LHCN-M2 (cell line): ENCODE measurements at regions not wholly inside any gene's neighbourhood (a gene's known extent, or its start where the extent isn't known, plus 50 kb on each side); places are given as distances from the start of the nearest gene placed in this dataset.
A peak's percentile ranks its signal among the peaks of the same experiment; 100 is the strongest.

ENCODE experiments used
- DNase-seq: peaks from one replicate; pipeline ENCODE4 v3.0.0-alpha.2; 2012; ENCODE audit warnings: low read depth

DNA sequence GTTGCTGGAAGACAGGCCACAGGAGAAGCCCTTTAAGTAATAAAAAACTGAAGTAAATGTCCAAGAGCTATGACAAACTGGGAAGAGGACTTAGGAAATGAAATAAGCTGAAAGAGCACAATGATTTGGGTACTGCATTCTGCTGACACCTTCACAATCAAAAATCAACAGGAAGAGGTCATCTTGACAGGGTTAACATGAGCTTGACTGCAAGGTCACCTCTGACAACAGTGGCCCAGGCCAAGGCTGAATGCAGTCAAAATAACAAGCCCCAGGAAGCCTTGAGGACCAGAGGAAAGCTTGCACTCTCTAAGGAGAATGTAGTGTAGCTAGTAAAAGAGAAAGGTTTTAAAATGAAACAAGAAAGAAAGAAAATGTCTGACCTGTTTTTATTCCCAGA lies 179.3 kb downstream of the SEC16B start:
- DNase-seq = no peak

GRCh38 chr1:177789956-177790355 lies 179.9 kb downstream of the SEC16B start:
- no peak for DNase-seq

- DNase-seq = no peak
Measured at GRCh38 chr1:177786176-177786745, 183.6 kb downstream of the SEC16B start.

GRCh38 chr1:177784936-177785335 lies 184.9 kb downstream of the SEC16B start:
- no peak for DNase-seq

GRCh38 chr1:177784409-177784808 lies 185.4 kb downstream of the SEC16B start:
- no peak for DNase-seq

DNA sequence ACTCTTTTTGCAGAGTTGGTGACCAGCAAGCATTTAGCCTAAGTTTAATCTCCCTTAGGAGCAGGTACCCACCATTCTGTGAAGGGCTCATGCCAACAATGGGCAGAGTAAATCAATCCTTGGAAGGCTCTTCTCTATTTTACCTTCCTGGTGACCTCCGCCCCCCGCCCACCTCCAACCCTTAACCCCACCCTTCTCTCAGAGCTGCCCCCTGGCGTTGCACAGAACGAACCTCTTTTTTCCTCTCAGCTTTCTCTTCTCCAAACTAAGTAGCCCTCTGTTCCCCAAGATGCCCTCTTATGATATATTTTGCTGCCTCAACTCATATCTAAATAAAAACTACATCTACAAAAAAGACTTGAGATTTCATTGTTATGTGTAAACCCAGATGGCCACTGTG lies 186.8 kb downstream of the SEC16B start:
- no peak for DNase-seq

DNA sequence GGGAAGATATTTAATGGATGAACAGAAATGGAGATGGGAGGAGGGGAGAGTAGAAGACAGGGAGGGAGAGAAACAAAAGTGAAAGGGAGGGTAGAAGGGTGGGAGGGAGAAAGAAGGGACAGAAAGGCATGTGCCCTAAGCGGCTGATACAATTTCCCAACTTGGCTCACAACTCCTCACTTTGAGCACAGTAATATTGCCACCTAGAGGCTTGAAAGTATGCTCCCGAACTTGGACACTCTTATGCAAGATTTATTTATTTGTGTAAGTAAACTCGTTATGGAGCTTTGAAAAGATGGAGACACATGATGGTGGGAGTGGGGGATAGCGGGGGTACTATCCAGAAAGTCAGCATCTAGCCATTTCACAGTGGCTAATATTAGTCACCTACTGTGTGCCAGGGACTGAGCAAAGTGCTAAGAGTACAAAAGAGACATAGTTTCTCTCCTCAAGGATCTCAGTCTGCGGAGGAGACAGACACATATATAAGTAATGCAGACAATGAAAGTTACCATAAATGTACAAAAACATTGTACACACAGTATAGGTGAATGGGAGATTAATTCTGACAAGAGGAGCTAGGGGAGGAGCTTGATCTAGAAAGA lies 189.7 kb downstream of the SEC16B start:
- peak; percentile 93 for DNase-seq

- peak; percentile 94 for DNase-seq
Measured at GRCh38 chr1:177779166-177779965, 190.5 kb downstream of the SEC16B start.

DNA sequence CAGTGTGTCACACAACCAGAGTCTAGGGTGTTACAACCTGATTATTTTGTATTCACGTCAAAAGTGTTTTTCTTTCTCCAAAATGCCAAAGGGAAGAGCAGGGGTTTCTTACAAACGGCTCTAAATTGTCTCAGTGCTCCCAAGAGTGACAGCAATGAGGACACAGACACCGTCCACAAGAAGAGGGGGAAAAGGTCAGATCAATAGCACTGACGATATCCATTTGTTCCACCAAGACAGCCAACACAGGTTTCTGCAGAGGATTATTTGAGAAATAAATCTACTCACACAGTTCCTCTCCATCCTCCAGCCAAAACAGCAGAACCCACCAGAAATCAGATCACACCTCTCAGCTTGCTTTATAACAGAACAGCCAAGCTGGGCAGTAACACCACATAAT lies 193.9 kb downstream of the SEC16B start:
- no peak for DNase-seq

- DNase-seq = no peak
Measured at GRCh38 chr1:177772386-177772960, 197.4 kb downstream of the SEC16B start.

GRCh38 chr1:177771688-177772087 lies 198.2 kb downstream of the SEC16B start:
- DNase-seq = no peak

GRCh38 chr1:177770096-177770495 lies 199.8 kb downstream of the SEC16B start:
- DNase-seq = no peak

DNA sequence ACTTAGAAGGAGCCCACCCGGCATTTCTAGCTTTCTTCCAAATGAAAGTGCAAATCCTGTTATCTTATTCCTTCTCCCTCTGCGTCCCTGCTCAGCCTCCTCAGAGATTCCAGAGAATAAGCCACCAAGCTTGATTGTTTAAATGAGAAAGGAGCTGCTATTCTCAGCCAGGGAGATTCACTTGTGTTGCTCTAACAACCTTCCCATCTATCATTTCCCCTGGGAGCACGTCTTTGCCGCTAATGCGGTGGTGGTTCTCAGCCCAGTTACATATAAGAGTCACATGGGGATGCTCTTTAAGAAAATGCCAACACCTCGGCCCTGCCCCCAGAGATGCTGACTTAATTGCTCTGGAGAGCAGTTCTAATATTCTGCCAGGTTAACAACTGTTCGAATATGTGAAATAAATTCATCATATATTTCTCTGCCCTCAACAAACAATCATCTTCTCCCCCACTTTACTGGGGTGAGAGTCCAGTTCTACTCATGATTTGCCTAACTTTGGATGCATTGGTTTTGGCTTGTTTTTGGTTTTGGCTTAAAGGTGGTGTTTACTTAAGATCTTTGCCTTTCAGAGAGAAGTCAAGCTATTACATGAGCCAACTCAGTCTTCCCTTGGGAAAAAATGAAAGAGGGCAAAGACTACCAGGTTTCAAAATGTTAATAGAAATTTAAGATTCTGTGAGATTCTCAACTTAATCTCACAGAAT lies 213.9 kb downstream of the SEC16B start:
- DNase-seq = no peak

DNA sequence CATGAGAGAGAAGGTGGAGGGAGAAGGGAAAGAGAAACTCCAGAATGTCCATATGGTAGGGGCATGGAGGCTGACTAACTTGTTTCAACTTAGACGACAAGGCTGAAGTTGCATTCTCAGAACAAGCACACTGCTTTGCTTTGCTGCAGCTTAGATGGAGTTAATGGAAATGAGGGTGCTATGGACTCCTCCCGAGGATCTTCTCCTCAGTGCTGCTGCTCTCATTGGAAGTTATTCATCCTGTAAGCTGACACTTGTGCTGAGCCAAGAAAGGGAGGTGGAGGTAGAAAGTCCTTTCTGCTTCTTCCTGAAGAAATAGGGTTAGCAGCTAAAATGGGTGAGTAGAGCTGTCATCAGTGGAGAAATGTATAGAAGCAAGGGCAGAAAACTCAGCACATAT lies 215.3 kb downstream of the SEC16B start:
- no peak for DNase-seq

DNA sequence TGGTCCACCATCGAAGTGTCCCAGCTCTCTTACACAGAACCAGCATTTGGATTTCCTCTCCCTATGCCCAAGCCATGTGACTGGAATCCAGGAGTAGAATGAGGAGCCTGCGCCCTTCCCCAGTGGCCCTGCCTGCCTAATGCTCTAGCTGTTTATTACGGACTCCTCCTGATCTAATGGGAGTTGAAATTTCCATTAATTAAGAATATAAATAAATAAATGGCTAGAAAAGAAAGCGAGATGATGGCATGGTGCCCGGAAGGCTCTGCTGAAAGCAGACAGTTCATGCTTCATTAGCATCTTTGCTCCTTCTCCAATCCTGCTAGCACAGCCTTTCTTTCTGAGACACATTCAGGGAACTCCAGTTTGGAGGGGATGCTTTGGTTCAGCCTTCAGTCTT lies 216.2 kb downstream of the SEC16B start:
- DNase-seq = no peak

DNA sequence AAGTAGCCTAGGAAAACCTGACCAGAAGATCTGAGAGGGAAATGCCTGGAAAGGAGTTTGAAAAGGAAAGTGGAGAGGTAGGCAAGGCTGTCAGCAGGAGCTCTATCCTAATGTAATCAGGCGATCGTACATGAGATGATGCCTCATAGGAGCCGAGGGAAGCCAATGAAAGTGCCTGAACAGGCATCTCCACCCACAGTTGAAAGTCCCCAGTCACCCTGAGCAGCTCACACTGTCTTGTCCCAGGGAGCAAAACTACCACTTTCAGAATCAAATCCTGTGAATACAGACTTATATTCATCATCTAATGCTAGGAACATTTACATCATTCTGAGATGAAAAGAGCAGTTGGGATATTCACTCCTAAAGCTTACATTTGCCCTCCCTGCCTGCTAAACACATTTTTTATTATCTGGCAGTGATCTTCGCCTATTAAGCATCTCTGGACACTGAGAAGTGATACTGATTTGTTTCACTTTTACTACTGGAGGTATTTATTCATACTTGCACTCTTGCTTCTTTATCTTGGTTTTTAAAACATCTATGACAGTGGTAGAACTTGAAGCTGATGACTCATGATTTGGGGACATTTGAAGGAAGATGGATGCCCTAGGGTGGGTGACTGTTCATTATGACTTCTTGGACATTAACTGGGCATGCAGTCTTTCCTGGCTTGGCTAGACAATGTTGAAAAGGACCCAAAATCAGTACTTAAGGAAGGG lies 221.6 kb downstream of the SEC16B start:
- DNase-seq = no peak

- peak; percentile 26 for DNase-seq
Measured at GRCh38 chr1:177746155-177746554, 223.7 kb downstream of the SEC16B start.

- peak; percentile 87 for DNase-seq
Measured at GRCh38 chr1:177744906-177745305, 225.0 kb downstream of the SEC16B start.

DNA sequence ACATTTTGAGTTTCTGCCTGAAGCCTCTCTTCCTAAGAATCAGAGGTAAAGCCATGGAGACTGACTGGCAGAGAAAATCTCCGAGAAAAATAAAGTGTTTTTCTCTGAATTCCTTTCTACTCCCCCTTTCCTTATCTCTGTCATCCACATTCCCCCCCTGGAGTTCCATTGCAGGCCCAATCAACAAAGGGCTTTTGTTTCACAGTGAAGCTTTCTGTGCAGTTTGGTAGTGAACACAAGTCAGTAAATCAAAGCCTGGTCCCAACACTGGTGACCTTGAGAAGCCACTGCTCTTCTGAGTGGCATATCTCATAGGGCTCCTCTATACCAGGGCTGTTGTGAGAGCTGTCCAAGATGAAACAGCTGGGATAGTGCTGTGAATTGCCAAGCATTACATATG lies 228.4 kb downstream of the SEC16B start:
- DNase-seq = peak; percentile 28

DNA sequence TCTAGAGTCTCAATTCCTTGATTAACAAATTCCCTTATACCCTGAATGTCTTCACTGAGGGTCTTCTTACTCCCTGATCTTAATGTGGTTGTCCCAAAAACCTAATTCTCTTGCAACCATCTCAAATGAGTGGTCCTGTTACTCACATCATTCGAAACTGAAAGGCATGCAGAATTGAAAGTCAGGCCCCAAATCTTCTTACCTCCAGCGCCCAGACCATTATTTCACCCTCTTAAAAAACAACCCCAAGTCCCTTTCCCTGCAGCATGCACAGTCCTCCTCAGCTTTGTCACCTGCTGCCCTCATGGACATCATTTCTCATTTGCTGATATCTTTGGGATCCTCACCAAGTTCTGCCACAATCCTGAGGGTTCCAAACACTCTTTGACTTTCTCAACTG lies 230.1 kb downstream of the SEC16B start:
- DNase-seq = no peak

DNA sequence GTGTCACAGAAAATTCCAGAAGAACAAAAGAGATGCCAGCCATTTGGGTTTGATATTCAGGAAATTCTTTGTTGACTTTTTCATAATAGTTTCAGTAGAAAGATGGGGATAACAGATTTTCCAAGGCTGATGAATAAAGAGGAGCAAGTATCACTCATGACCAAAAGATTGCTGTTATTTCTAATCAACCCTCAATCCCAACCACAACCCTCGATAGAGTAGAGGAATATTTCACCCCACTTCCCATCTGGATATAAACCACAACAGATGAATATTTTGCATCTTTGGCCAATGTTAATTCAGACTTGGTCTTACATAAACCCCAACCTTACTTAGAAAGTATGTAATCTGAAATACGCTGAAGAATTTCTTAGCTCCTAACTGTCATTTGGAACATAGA lies 232.4 kb downstream of the SEC16B start:
- peak; percentile 59 for DNase-seq
